Hematopoietic multipotent progenitor cell treated with erythropoietin and hydrocortisone succinate and interleukin-3 and kit ligand, for 17 days (in vitro differentiated cells): ENCODE measurements at regions not wholly inside any gene's neighbourhood (a gene's known extent, or its start where the extent isn't known, plus 50 kb on each side); places are given as distances from the start of the nearest gene placed in this dataset.

Source experiments
- DNase-seq: peaks from one replicate; pipeline ENCODE4 v3.0.0-alpha.2; 2015; ENCODE audit warnings: low spot score

GRCh38 chr11:134644476-134645456 is 232.7 kb upstream of the B3GAT1 start:
- DNase-seq = no peak

- DNase-seq = no peak
Measured at GRCh38 chr11:134643115-134644012, 231.3 kb upstream of the B3GAT1 start.

- DNase-seq = no peak
Measured at GRCh38 chr11:134642206-134642605, 230.2 kb upstream of the B3GAT1 start.

GRCh38 chr11:134640971-134641968 is 229.2 kb upstream of the B3GAT1 start:
- no peak for DNase-seq

GRCh38 chr11:134640536-134640935 is 228.5 kb upstream of the B3GAT1 start:
- DNase-seq = no peak

- DNase-seq = no peak
Measured at GRCh38 chr11:134639586-134640330, 227.7 kb upstream of the B3GAT1 start.

- DNase-seq = no peak
Measured at GRCh38 chr11:134638796-134639430, 226.9 kb upstream of the B3GAT1 start.

- DNase-seq = no peak
Measured at GRCh38 chr11:134637091-134638015, 225.3 kb upstream of the B3GAT1 start.

- no peak for DNase-seq
Measured at GRCh38 chr11:134636071-134636470, 224.0 kb upstream of the B3GAT1 start.

- DNase-seq = no peak
Measured at GRCh38 chr11:134634897-134635831, 223.1 kb upstream of the B3GAT1 start.

- DNase-seq = no peak
Measured at GRCh38 chr11:134633276-134633675, 221.2 kb upstream of the B3GAT1 start.

GRCh38 chr11:134632347-134633119 is 220.5 kb upstream of the B3GAT1 start:
- DNase-seq = no peak

GRCh38 chr11:134630861-134631260 is 218.8 kb upstream of the B3GAT1 start:
- no peak for DNase-seq

GRCh38 chr11:134628426-134628825 is 216.4 kb upstream of the B3GAT1 start:
- no peak for DNase-seq

- DNase-seq = no peak
Measured at GRCh38 chr11:134626032-134626431, 214.0 kb upstream of the B3GAT1 start.

- DNase-seq = no peak
Measured at GRCh38 chr11:134625631-134626030, 213.6 kb upstream of the B3GAT1 start.

- DNase-seq = no peak
Measured at GRCh38 chr11:134625151-134625550, 213.1 kb upstream of the B3GAT1 start.
